ENCODE measurements at regions not wholly inside any gene's neighbourhood (a gene's known extent, or its start where the extent isn't known, plus 50 kb on each side); places are given as distances from the start of the nearest gene placed in this dataset.

GRCh38 chr10:43746906-43747305 lies 98.2 kb upstream of the ZNF32 start:
- H3K9me3 ChIP-seq (replicated peaks) = no peaks in the 10 kb centered on the region; the same call in 1 of the 2 replicates
- DNase-seq (ENCODE audit: low read depth in 1 of 2, low spot score in 2 of 2) = no peak
- H3K27ac ChIP-seq = no peak overlapping the region
- no peak overlapping the region for H3K4me3 ChIP-seq
- H3K36me3 ChIP-seq = no peaks in the 10 kb centered on the region
- H3K4me1 ChIP-seq (replicated peaks) = no peaks in the 10 kb centered on the region
- H3K27me3 ChIP-seq (replicated peaks) = no peaks in the 10 kb centered on the region

GRCh38 chr10:43739161-43739560 lies 90.5 kb upstream of the ZNF32 start:
- Histone ChIP-seq H3K4me3 (no peak overlapping the region), H3K27me3 (replicated peaks) (no peaks in the 10 kb centered on the region), H3K4me1 (replicated peaks) (no peaks in the 10 kb centered on the region), H3K9me3 (replicated peaks) (no peaks in the 10 kb centered on the region), H3K27ac (no peak overlapping the region), H3K36me3 (no peaks in the 10 kb centered on the region)
- no peak for DNase-seq (ENCODE audit: low read depth in 1 of 2, low spot score in 2 of 2)

GRCh38 chr10:43737003-43737402 lies 88.3 kb upstream of the ZNF32 start:
- H3K4me1 ChIP-seq (replicated peaks) = no peaks in the 10 kb centered on the region
- DNase-seq (ENCODE audit: low read depth in 1 of 2, low spot score in 2 of 2) = no peak
- H3K36me3 ChIP-seq = no peaks in the 10 kb centered on the region
- H3K27me3 ChIP-seq (replicated peaks) = no peaks in the 10 kb centered on the region
- no peak overlapping the region for H3K4me3 ChIP-seq
- H3K27ac ChIP-seq = no peak overlapping the region
- H3K9me3 ChIP-seq (replicated peaks) = no peaks in the 10 kb centered on the region

- no peaks in the 10 kb centered on the region for H3K36me3 ChIP-seq
- H3K9me3 ChIP-seq (replicated peaks) = no peaks in the 10 kb centered on the region
- DNase-seq (ENCODE audit: low read depth in 1 of 2, low spot score in 2 of 2) = no peak
- no peaks in the 10 kb centered on the region for H3K27me3 ChIP-seq (replicated peaks)
- no peaks in the 10 kb centered on the region for H3K4me1 ChIP-seq (replicated peaks)
- H3K27ac ChIP-seq = no peak overlapping the region
- no peak overlapping the region for H3K4me3 ChIP-seq
These were observed 87.2 kb upstream of the ZNF32 start for GRCh38 chr10:43735907-43736306.

GRCh38 chr10:43734716-43735115 lies 86.0 kb upstream of the ZNF32 start:
- Histone ChIP-seq H3K9me3 (replicated peaks) (no peaks in the 10 kb centered on the region), H3K4me3 (no peak overlapping the region), H3K4me1 (replicated peaks) (no peaks in the 10 kb centered on the region), H3K36me3 (no peaks in the 10 kb centered on the region), H3K27me3 (replicated peaks) (no peaks in the 10 kb centered on the region), H3K27ac (no peak overlapping the region)
- no peak for DNase-seq (ENCODE audit: low read depth in 1 of 2, low spot score in 2 of 2)

GRCh38 chr10:43731486-43731885 lies 82.8 kb upstream of the ZNF32 start:
- no peaks in the 10 kb centered on the region; the same call in 1 of the 2 replicates for H3K9me3 ChIP-seq (replicated peaks)
- no peak overlapping the region for H3K27ac ChIP-seq
- DNase-seq (ENCODE audit: low read depth in 1 of 2, low spot score in 2 of 2) = no peak
- no peaks in the 10 kb centered on the region for H3K36me3 ChIP-seq
- H3K4me3 ChIP-seq = no peak overlapping the region
- no peaks in the 10 kb centered on the region for H3K27me3 ChIP-seq (replicated peaks)
- H3K4me1 ChIP-seq (replicated peaks) = no peaks in the 10 kb centered on the region

- peaks cover 4% of the 10 kb centered on the region; the same call in 1 of the 2 replicates for H3K27me3 ChIP-seq (replicated peaks)
- DNase-seq (ENCODE audit: low read depth in 1 of 2, low spot score in 2 of 2) = no peak
- H3K9me3 ChIP-seq (replicated peaks) = no peaks in the 10 kb centered on the region; the same call in 1 of the 2 replicates
- H3K27ac ChIP-seq = no peak overlapping the region
- no peak overlapping the region for H3K4me3 ChIP-seq
- no peaks in the 10 kb centered on the region for H3K36me3 ChIP-seq
- no peaks in the 10 kb centered on the region for H3K4me1 ChIP-seq (replicated peaks)
These were observed 79.7 kb upstream of the ZNF32 start for GRCh38 chr10:43728425-43728824.

- Histone ChIP-seq H3K36me3 (no peaks in the 10 kb centered on the region), H3K4me1 (replicated peaks) (no peaks in the 10 kb centered on the region), H3K27me3 (replicated peaks) (peaks cover 4% of the 10 kb centered on the region; the same call in 1 of the 2 replicates), H3K27ac (no peak overlapping the region), H3K4me3 (no peak overlapping the region), H3K9me3 (replicated peaks) (no peaks in the 10 kb centered on the region; the same call in 1 of the 2 replicates)
- DNase-seq (ENCODE audit: low read depth in 1 of 2, low spot score in 2 of 2) = no peak
These were observed 79.3 kb upstream of the ZNF32 start for GRCh38 chr10:43727935-43728334.

GRCh38 chr10:43715334-43715733 lies 66.7 kb upstream of the ZNF32 start:
- no peak for DNase-seq (ENCODE audit: low read depth in 1 of 2, low spot score in 2 of 2)
- no peaks in the 10 kb centered on the region for H3K36me3 ChIP-seq
- no peaks in the 10 kb centered on the region for H3K27me3 ChIP-seq (replicated peaks)
- H3K9me3 ChIP-seq (replicated peaks) = no peaks in the 10 kb centered on the region
- no peak overlapping the region for H3K27ac ChIP-seq
- H3K4me1 ChIP-seq (replicated peaks) = no peaks in the 10 kb centered on the region
- no peak overlapping the region for H3K4me3 ChIP-seq

GRCh38 chr10:43712821-43713584 lies 64.3 kb upstream of the ZNF32 start:
- Histone ChIP-seq H3K4me1 (replicated peaks) (peaks cover 4% of the 10 kb centered on the region), H3K27me3 (replicated peaks) (no peaks in the 10 kb centered on the region), H3K4me3 (no peak overlapping the region), H3K27ac (no peak overlapping the region), H3K9me3 (replicated peaks) (no peaks in the 10 kb centered on the region), H3K36me3 (no peaks in the 10 kb centered on the region)
- no peak for DNase-seq (ENCODE audit: low read depth in 1 of 2, low spot score in 2 of 2)

- H3K4me3 ChIP-seq = no peak overlapping the region
- no peak overlapping the region for H3K27ac ChIP-seq
- no peaks in the 10 kb centered on the region for H3K27me3 ChIP-seq (replicated peaks)
- DNase-seq (ENCODE audit: low read depth in 1 of 2, low spot score in 2 of 2) = no peak
- H3K9me3 ChIP-seq (replicated peaks) = no peaks in the 10 kb centered on the region
- no peaks in the 10 kb centered on the region for H3K36me3 ChIP-seq
- H3K4me1 ChIP-seq (replicated peaks) = peaks cover 10% of the 10 kb centered on the region
These were observed 62.2 kb upstream of the ZNF32 start for GRCh38 chr10:43710772-43711471.

- peak in 1 of 2 experiments; percentile 6 for DNase-seq (ENCODE audit: low read depth in 1 of 2, low spot score in 2 of 2)
- no peaks in the 10 kb centered on the region for H3K9me3 ChIP-seq (replicated peaks)
- peaks cover 10% of the 10 kb centered on the region for H3K4me1 ChIP-seq (replicated peaks)
- no peak overlapping the region for H3K27ac ChIP-seq
- no peaks in the 10 kb centered on the region for H3K27me3 ChIP-seq (replicated peaks)
- no peak overlapping the region for H3K4me3 ChIP-seq
- no peaks in the 10 kb centered on the region for H3K36me3 ChIP-seq
These were observed 59.6 kb upstream of the ZNF32 start for GRCh38 chr10:43708262-43708661.

- Histone ChIP-seq H3K9me3 (replicated peaks) (no peaks in the 10 kb centered on the region), H3K27ac (no peak overlapping the region), H3K27me3 (replicated peaks) (no peaks in the 10 kb centered on the region), H3K4me3 (no peak overlapping the region), H3K36me3 (no peaks in the 10 kb centered on the region), H3K4me1 (replicated peaks) (peaks cover 10% of the 10 kb centered on the region)
- DNase-seq (ENCODE audit: low read depth in 1 of 2, low spot score in 2 of 2) = peak; percentile 37 to 68
These were observed 59.1 kb upstream of the ZNF32 start for GRCh38 chr10:43707770-43708169.

GRCh38 chr10:43706166-43706565 lies 57.5 kb upstream of the ZNF32 start:
- no peak overlapping the region for H3K4me3 ChIP-seq
- no peaks in the 10 kb centered on the region for H3K27me3 ChIP-seq (replicated peaks)
- H3K27ac ChIP-seq = no peak overlapping the region
- H3K4me1 ChIP-seq (replicated peaks) = peaks cover 10% of the 10 kb centered on the region
- H3K9me3 ChIP-seq (replicated peaks) = no peaks in the 10 kb centered on the region
- no peaks in the 10 kb centered on the region for H3K36me3 ChIP-seq
- no peak for DNase-seq (ENCODE audit: low read depth in 1 of 2, low spot score in 2 of 2)

Data from SJSA1 (cell line).